IMR-90 (cell line): ENCODE measurements at regions not wholly inside any gene's neighbourhood (a gene's known extent, or its start where the extent isn't known, plus 50 kb on each side); places are given as distances from the start of the nearest gene placed in this dataset.
A peak's percentile ranks its signal among the peaks of the same experiment; 100 is the strongest.

Experiments
- ATAC-seq: fragments of 200-7000 bp; cut with Tn5 transposase; 2 replicates; pipeline ENCODE4 v1.9.1; 2020; ENCODE audit warnings: low read depth, mild to moderate bottlenecking, moderate library complexity
- BruUV-seq: library from RNA; stranded (reverse); fragments of 400-500 nt; replicated peaks from 2 replicates; lab custom pipeline; 2021; lab: Mats Ljungman, UMichigan
- CTCF ChIA-PET: fragments of 300-600 bp; formaldehyde crosslinking; extraction: SDS; loops from one replicate; lab custom pipeline; 2021; ENCODE audit warnings: antibody characterized with exemption; lab: Yijun Ruan, JAX
- POLR2A ChIA-PET: fragments of 300-600 bp; sonication (Branson Sonifier 250); formaldehyde crosslinking; loops from one replicate; lab custom pipeline; 2022; ENCODE audit warnings: antibody characterized with exemption; ENCODE audit not compliant: unreplicated experiment; lab: Charles Lee
- DNase-seq: peaks from one replicate; pipeline ENCODE4 v3.0.0; 2013
- H2AFZ ChIP-seq: replicated peaks from 2 replicates; pipeline ENCODE3; 2013; ENCODE audit warnings: low read length, mild to moderate bottlenecking; ENCODE audit not compliant: poor library complexity
- H2AK5ac ChIP-seq: 2 replicates; pipeline ENCODE4 v1.6.1; 2013; ENCODE audit warnings: low read depth, low read length, inconsistent platforms
- H2AK9ac ChIP-seq: replicated peaks from 2 replicates; pipeline ENCODE3; 2013; ENCODE audit warnings: mild to moderate bottlenecking, low read depth, low read length, moderate library complexity; ENCODE audit not compliant: poor library complexity
- H2BK120ac ChIP-seq: 2 replicates; pipeline ENCODE4 v1.6.1; 2013; ENCODE audit warnings: low read depth, low read length, inconsistent platforms
- H2BK15ac ChIP-seq: 3 replicates; pipeline ENCODE4 v1.6.1; 2013; ENCODE audit warnings: low read depth, low read length, inconsistent platforms
- H2BK20ac ChIP-seq: 2 replicates; pipeline ENCODE4 v1.6.1; 2013; ENCODE audit warnings: low read depth, mild to moderate bottlenecking, inconsistent platforms, low read length, moderate library complexity
- H2BK5ac ChIP-seq: 2 replicates; pipeline ENCODE4 v1.6.1; 2013; ENCODE audit warnings: mild to moderate bottlenecking, low read depth, low read length, inconsistent platforms; ENCODE audit not compliant: poor library complexity, severe bottlenecking
- H3K14ac ChIP-seq: replicated peaks from 2 replicates; pipeline ENCODE4 v1.6.1; 2013; ENCODE audit warnings: low read depth, low read length, inconsistent platforms
- H3K18ac ChIP-seq: 2 replicates; pipeline ENCODE4 v1.6.1; 2013; ENCODE audit warnings: low read depth, low read length, control low read depth
- H3K23ac ChIP-seq: 2 replicates; pipeline ENCODE4 v1.6.1; 2013; ENCODE audit warnings: low read depth, low read length, inconsistent platforms
- H3K27ac ChIP-seq: 2 replicates; pipeline ENCODE4 v1.5.1; 2013; ENCODE audit warnings: mild to moderate bottlenecking, control low read depth, low read length; ENCODE audit not compliant: insufficient read depth
- H3K27me3 ChIP-seq: 2 replicates; pipeline ENCODE4 v1.6.1; 2013; ENCODE audit warnings: low read length; ENCODE audit not compliant: control insufficient read depth, insufficient read depth
- H3K36me3 ChIP-seq: 2 replicates; pipeline ENCODE4 v1.6.1; 2013; ENCODE audit warnings: low read length, mixed read lengths; ENCODE audit not compliant: control insufficient read depth, insufficient read depth
- H3K4ac ChIP-seq: 2 replicates; pipeline ENCODE4 v1.6.1; 2013; ENCODE audit warnings: low read depth, low read length, inconsistent platforms
- H3K4me1 ChIP-seq: 2 replicates; pipeline ENCODE4 v1.6.1; 2013; ENCODE audit warnings: low read length, mixed read lengths; ENCODE audit not compliant: control insufficient read depth, insufficient read depth
- H3K4me2 ChIP-seq: 2 replicates; pipeline ENCODE4 v1.6.1; 2013; ENCODE audit warnings: low read depth, mild to moderate bottlenecking, control low read depth, low read length, moderate library complexity
- H3K4me3 ChIP-seq: 2 replicates; pipeline ENCODE4 v1.5.1; 2013; ENCODE audit warnings: low read depth, mild to moderate bottlenecking, control low read depth, low read length, moderate library complexity; ENCODE audit not compliant: insufficient read depth
- H3K56ac ChIP-seq: 2 replicates; pipeline ENCODE4 v1.6.1; 2013; ENCODE audit warnings: low read length, inconsistent platforms; ENCODE audit not compliant: insufficient read depth; ENCODE audit errors: extremely low read depth
- H3K79me1 ChIP-seq, 2 experiments: 2 replicates each; pipeline ENCODE4 v1.6.1; 2013; ENCODE audit warnings: low read length in 2 of 2, inconsistent platforms in 1 of 2, low read depth in 1 of 2
- H3K9ac ChIP-seq: 2 replicates; pipeline ENCODE4 v1.6.1; 2013; ENCODE audit warnings: low read depth, low read length, control low read depth
- H3K9me1 ChIP-seq: 2 replicates; pipeline ENCODE4 v1.6.1; 2013; ENCODE audit warnings: low read length, inconsistent platforms; ENCODE audit not compliant: insufficient read depth
- H3K9me3 ChIP-seq: 2 replicates; pipeline ENCODE4 v1.6.1; 2013; ENCODE audit warnings: low read length; ENCODE audit not compliant: control insufficient read depth, insufficient read depth
- H4K20me1 ChIP-seq: 2 replicates; pipeline ENCODE4 v1.6.1; 2013; ENCODE audit warnings: low read length, inconsistent platforms; ENCODE audit not compliant: insufficient read depth
- H4K5ac ChIP-seq: 2 replicates; pipeline ENCODE4 v1.6.1; 2013; ENCODE audit warnings: mild to moderate bottlenecking, low read depth, low read length, control low read depth
- H4K8ac ChIP-seq, 2 experiments: 2 replicates each; pipeline ENCODE4 v1.6.1; 2013; ENCODE audit warnings: low read depth in 2 of 2, low read length in 2 of 2, control low read depth in 1 of 2, inconsistent platforms in 1 of 2
- H4K91ac ChIP-seq: 2 replicates; pipeline ENCODE4 v1.6.1; 2013; ENCODE audit warnings: low read depth, low read length, inconsistent platforms; ENCODE audit not compliant: insufficient read depth
- CEBPB ChIP-seq: IDR thresholded peaks from 2 replicates; pipeline ENCODE4 v1.6.1; 2012; ENCODE audit warnings: low read depth, low read length, improper control_type of control experiment
- CTCF ChIP-seq: conservative IDR thresholded peaks from 2 replicates; pipeline ENCODE4 v1.5.1; 2012; ENCODE audit warnings: mild to moderate bottlenecking, low read depth, low read length, improper control_type of control experiment
- WGBS, 2 experiments: methylation state at CpG; one replicate each; pipeline versions ENCODE4 v1.1.5 to v1.1.7; 2013; ENCODE audit warnings: missing lambda C conversion rate in 2 of 2; ENCODE audit not compliant: insufficient read length in 1 of 2; ENCODE audit errors: extremely low coverage in 2 of 2; 5-methylcytosine and 5-hydroxymethylcytosine counted together
- dilution Hi-C: fragments of 300-500 bp; cut with HindIII; formaldehyde crosslinking; loops from one replicate; pipeline ENCODE4 v1.14.3; 2018; ENCODE audit warnings: low sequenced_read_pairs; ENCODE audit not compliant: unreplicated experiment
- in situ Hi-C: fragments of 300-500 bp; cut with MboI; formaldehyde crosslinking; loops from 3 replicates; pipeline ENCODE4 v1.14.3; 2019; ENCODE audit warnings: low sequenced_read_pairs, inconsistent platforms, mixed read lengths
- intact Hi-C: fragments of 100-400 bp; cut with micrococcal nuclease; formaldehyde crosslinking; loops from 2 replicates; pipeline ENCODE4 v1.10.0; 2022

GRCh38 chr2:211093743-211094303, 537.4 kb downstream of the CPS1 start:
- CTCF ChIA-PET, result no interaction called here
- no peak overlapping the region for H3K4ac ChIP-seq
- no peak overlapping the region for H3K9ac ChIP-seq
- no peak overlapping the region for H2BK20ac ChIP-seq
- ATAC-seq (no peak), DNase-seq (no peak)
- no peak overlapping the region for H3K18ac ChIP-seq
- POLR2A ChIA-PET, result no interaction called here
- H3K36me3 ChIP-seq, result no peaks in the 10 kb centered on the region
- in situ Hi-C loops, result no loop called here
- H3K27me3 ChIP-seq, result no peaks in the 10 kb centered on the region
- no peak overlapping the region for H3K23ac ChIP-seq
- H3K27ac ChIP-seq, result no peak overlapping the region
- H4K91ac ChIP-seq, result no peak overlapping the region
- no peak overlapping the region for H4K5ac ChIP-seq
- H2BK120ac ChIP-seq, result no peak overlapping the region
- no peak overlapping the region for H3K4me2 ChIP-seq
- WGBS, 2 experiments, result no CpG with 5 or more reads among the region's 3 CpGs
- H2BK15ac ChIP-seq, result no peak overlapping the region
- intact Hi-C loops, result no loop called here
- no peaks in the 10 kb centered on the region for H3K9me1 ChIP-seq
- no peaks in the 10 kb centered on the region for H3K4me1 ChIP-seq
- H2AK5ac ChIP-seq, result no peak overlapping the region
- no peaks in the 10 kb centered on the region for H4K20me1 ChIP-seq
- no TSS peak for BruUV-seq
- peaks cover 2% of the 10 kb centered on the region for H3K9me3 ChIP-seq
- H4K8ac ChIP-seq, result no peak overlapping the region
- no peak for TF ChIP-seq CEBPB
- TF ChIP-seq CTCF, result peak; percentile 25; the same call in 1 of the 2 replicates
- no peak overlapping the region for H2AK9ac ChIP-seq
- no peak overlapping the region for H3K4me3 ChIP-seq
- dilution Hi-C loops, result no loop called here
- no peak overlapping the region for H3K14ac ChIP-seq
- no peak overlapping the region for H2BK5ac ChIP-seq
- H3K56ac ChIP-seq, result no peak overlapping the region
- H3K79me1 ChIP-seq, result no peaks in the 10 kb centered on the region
- no peak overlapping the region for H2AFZ ChIP-seq
